Transverse colon (tissue), 3 donors: ENCODE measurements at regions not wholly inside any gene's neighbourhood (a gene's known extent, or its start where the extent isn't known, plus 50 kb on each side); places are given as distances from the start of the nearest gene placed in this dataset.

Experiments used
- POLR2A ChIP-seq: fragments of 450-650 bp; IDR thresholded peaks from one replicate; pipeline ENCODE4 v1.6.1; 2016; ENCODE audit warnings: antibody characterized with exemption, mild to moderate bottlenecking, moderate library complexity
- TF ChIP-seq, protein P1 (sequence below), 5 experiments: fragments of 200-600 bp in 3 of 5; fragments of 450-650 bp in 2 of 5; sonication (generic) in 3 of 5; IDR thresholded peaks; 1 replicate in 2 of 5; 2 replicates in 3 of 5; pipeline ENCODE4 v1.5.1; 2016 to 2017; ENCODE audit warnings: antibody characterized with exemption in 5 of 5, inconsistent platforms in 3 of 5, mild to moderate bottlenecking in 2 of 5, moderate library complexity in 1 of 5

GRCh38 chr1:30522031-30523004, 201.1 kb downstream of the MATN1 start:
- TF ChIP-seq, protein P1, sequence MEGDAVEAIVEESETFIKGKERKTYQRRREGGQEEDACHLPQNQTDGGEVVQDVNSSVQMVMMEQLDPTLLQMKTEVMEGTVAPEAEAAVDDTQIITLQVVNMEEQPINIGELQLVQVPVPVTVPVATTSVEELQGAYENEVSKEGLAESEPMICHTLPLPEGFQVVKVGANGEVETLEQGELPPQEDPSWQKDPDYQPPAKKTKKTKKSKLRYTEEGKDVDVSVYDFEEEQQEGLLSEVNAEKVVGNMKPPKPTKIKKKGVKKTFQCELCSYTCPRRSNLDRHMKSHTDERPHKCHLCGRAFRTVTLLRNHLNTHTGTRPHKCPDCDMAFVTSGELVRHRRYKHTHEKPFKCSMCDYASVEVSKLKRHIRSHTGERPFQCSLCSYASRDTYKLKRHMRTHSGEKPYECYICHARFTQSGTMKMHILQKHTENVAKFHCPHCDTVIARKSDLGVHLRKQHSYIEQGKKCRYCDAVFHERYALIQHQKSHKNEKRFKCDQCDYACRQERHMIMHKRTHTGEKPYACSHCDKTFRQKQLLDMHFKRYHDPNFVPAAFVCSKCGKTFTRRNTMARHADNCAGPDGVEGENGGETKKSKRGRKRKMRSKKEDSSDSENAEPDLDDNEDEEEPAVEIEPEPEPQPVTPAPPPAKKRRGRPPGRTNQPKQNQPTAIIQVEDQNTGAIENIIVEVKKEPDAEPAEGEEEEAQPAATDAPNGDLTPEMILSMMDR (IDR thresholded peaks at IDR 0.05) = no peak
- no peak for TF ChIP-seq POLR2A
